Astrocyte (in vitro differentiated cells and primary cell): ENCODE measurements at regions not wholly inside any gene's neighbourhood (a gene's known extent, or its start where the extent isn't known, plus 50 kb on each side); places are given as distances from the start of the nearest gene placed in this dataset.

ENCODE experiments used
- CTCF ChIP-seq: IDR thresholded peaks from 2 replicates; pipeline ENCODE4 v1.5.1; 2011; ENCODE audit warnings: low read depth, mild to moderate bottlenecking, inconsistent platforms, low read length, moderate library complexity; ENCODE audit not compliant: insufficient read depth
- EZH2 ChIP-seq: IDR thresholded peaks from 2 replicates; pipeline ENCODE4 v1.6.1; 2012; ENCODE audit warnings: mild to moderate bottlenecking, low read length, inconsistent platforms; ENCODE audit not compliant: insufficient read depth

GRCh38 chr6:131453803-131454202 lies 119.2 kb upstream of the ARG1 start:
- TF ChIP-seq CTCF (no peak), EZH2 (no peak)
